GM13976 (cell line): ENCODE measurements at regions not wholly inside any gene's neighbourhood (a gene's known extent, or its start where the extent isn't known, plus 50 kb on each side); places are given as distances from the start of the nearest gene placed in this dataset.
"Not testable (repeated sequence)": the region's sequence is repeated elsewhere in the genome, so short reads cannot be mapped to it uniquely, and the experiment has no call there.

Experiments
- DNase-seq: peaks from one replicate; pipeline ENCODE4 v3.0.0; 2012; ENCODE audit warnings: low spot score
- CTCF ChIP-seq: IDR thresholded peaks from 2 replicates; pipeline ENCODE4 v1.5.1; 2012; ENCODE audit warnings: borderline replicate concordance, mild to moderate bottlenecking; ENCODE audit not compliant: insufficient read depth; ENCODE audit errors: extremely low read depth, missing control alignments, control extremely low read depth
- in situ Hi-C: fragments of 300-500 bp; cut with MboI; formaldehyde crosslinking; loops from one replicate; pipeline ENCODE4 v1.12.0; 2022; ENCODE audit warnings: low sequenced_read_pairs, mixed read lengths, inconsistent platforms; ENCODE audit not compliant: unreplicated experiment

- DNase-seq, result no peak
- in situ Hi-C loops, result no loop called here
- TF ChIP-seq CTCF, result no peak
Measured at GRCh38 chr7:155234950-155235789, 62.5 kb upstream of the INSIG1 start.

- in situ Hi-C loops, result no loop called here
- no peak for DNase-seq
- TF ChIP-seq CTCF, result no peak
Measured at GRCh38 chr7:155236386-155236785, 61.3 kb upstream of the INSIG1 start.

GRCh38 chr7:155237297-155237696 lies 60.4 kb upstream of the INSIG1 start:
- in situ Hi-C loops, result no loop called here
- TF ChIP-seq CTCF, result no peak
- no peak for DNase-seq

GRCh38 chr7:155237730-155238129 lies 59.9 kb upstream of the INSIG1 start:
- TF ChIP-seq CTCF, result no peak

GRCh38 chr7:155239431-155240087 lies 58.1 kb upstream of the INSIG1 start:
- in situ Hi-C loops, DNase-seq: not testable (repeated sequence)

More at GRCh38 chr7:155237730-155238129, 59.9 kb upstream of the INSIG1 start:
- in situ Hi-C loops, result no loop called here
- DNase-seq, result no peak

- no peak for DNase-seq
- no peak for TF ChIP-seq CTCF
- in situ Hi-C loops, result no loop called here
Measured at GRCh38 chr7:155244675-155245074, 53.0 kb upstream of the INSIG1 start.
